HG03135 (cell line): ENCODE measurements at regions not wholly inside any gene's neighbourhood (a gene's known extent, or its start where the extent isn't known, plus 50 kb on each side); places are given as distances from the start of the nearest gene placed in this dataset.
"Not testable (repeated sequence)": the region's sequence is repeated elsewhere in the genome, so short reads cannot be mapped to it uniquely, and the experiment has no call there.

Experiments
- ATAC-seq: cut with Tn5 transposase; IDR thresholded peaks from one replicate; pipeline ENCODE4 v1.9.1; 2021; ENCODE audit warnings: mild to moderate bottlenecking, moderate library complexity; ENCODE audit not compliant: unreplicated experiment

GRCh38 chr16:85202051-85202601 lies 89.9 kb upstream of the CIBAR2 start:
- ATAC-seq: no peak

GRCh38 chr16:85202631-85203461 lies 90.6 kb upstream of the CIBAR2 start:
- no peak for ATAC-seq

- ATAC-seq: no peak
Observed at GRCh38 chr16:85203462-85203813, 91.2 kb upstream of the CIBAR2 start.

DNA sequence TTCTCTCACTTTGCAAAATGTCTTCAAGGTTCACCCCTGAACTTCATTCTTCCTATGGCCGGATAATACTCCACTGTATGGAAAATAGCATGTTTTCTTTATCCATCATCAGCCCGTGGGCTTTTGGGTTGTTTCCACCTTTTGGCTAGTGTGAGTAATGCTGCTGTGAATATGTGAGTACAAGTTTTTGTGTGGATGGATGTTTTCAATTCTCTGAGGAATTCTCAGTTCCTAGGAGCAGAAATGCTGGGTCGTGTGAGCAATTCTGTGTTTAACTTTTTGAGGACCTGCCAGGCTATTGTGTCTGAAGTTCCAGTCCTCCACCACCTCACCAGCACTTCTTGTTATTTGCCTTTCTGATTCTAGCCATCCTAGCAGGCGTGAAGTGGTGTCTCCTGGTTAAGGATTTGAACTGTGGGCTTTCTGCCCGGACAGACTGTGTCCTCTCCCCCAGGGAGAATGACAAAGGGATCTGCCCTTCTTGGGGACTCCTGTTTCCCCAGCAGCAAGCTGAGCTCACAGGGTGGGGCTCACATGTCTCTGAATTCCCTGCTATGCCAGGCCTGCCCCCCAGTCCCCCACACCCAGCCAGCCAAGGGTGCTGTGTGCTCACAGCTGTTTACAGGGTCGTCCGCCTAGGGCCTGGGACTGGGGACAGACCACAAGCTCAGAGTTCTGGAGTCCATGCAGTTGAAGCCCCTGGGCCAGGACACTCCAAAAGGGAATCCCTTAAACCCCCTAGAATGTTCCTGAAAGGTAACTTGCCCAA lies 92.2 kb upstream of the CIBAR2 start:
- ATAC-seq: no peak

DNA sequence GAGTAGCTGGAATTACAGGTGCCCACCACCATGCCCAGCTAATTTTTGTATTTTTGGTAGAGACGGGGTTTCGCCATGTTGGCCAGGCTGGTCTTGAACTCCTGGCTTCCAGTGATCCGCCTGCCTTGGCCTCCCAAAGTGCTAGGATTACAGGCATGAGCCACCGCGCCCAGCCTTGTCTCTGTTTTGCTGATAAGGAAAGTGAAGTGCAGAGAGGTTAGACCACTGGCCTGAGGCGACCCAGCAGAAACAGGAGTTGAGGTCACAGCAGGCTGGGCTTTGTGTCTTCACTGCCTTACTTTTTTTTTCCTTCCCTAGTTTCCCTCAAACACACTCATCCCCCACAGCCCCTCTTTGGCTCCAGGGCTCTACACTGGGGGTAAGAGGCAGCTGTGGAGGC lies 93.0 kb upstream of the CIBAR2 start:
- ATAC-seq: not testable (repeated sequence)

DNA sequence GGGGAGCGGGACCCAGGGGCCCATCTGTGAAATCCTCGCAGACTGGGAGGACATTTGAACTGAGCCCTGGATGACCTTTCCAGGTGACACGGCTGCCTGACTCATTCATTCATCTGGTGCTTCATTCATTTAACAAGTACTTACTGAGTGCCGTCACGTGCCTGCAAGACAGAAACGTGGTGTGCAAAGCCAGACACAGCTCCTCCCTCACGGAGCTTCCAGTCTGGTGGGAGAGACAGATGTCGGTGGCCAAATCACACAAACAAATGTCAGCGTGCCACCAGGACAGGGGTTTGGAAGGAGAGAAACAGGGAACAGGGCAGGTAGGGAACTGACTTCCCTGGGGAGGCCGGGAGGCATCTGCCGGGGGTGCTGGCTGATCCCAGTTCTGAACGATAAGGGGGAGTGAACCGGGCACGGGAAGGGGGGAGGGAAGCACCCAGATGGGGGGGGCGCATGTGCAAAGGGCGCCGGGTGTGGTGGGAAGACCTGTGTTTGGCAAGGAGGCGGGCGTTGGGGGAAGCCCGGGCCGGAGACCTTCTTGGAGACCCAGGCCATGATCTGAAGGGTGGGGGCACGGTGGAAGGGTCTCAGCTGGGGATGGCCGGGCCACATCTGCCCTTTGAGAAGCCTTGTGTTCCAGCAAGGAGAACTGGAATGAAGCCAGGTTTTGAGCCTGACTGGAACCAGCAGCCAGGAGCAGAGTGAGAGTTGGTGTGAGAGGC lies 93.6 kb upstream of the CIBAR2 start:
- no peak for ATAC-seq

DNA sequence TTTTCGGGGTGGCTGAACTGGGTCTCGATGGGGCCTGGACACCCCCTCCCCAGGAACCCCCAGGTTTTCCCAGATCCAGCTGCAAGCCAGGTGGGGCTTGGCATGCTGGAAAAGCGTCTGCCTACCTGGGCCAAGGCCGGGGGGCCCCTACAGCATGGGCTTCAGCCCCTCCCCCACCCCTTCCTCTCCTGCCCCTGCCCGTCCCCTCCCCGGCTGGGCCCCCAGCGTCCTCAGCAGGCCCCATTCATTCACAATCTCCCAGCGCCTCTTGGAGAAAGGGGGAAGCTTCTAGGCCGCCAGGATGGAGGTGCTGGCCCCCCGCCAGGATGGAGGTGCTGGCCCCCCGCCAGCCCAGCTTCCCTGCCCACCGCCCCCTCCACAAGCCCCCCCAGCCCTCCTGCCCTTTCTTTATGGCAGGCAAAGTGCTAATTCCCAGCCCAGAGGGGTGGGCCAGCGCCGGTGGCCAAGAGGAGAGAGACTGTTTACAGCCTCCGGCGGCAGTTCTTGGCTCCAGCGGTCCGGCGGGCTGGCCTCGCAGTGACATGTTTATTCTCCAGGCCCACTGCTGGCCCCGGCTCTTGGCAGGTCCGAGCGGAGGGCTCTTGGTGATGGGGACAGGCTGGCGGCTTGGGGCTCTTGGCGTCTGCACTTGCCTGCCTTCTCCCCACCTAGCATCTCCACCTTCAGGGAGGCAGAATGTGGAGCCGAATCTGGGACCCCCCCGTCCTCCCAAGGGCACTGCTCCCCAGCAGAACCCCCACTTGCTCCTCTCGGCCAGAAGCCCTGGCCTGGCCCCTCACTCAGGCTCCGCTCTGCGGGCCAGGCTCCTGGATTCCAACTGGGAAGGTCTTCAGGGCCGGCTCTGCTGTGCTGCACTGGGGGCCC lies 94.4 kb upstream of the CIBAR2 start:
- no peak for ATAC-seq

DNA sequence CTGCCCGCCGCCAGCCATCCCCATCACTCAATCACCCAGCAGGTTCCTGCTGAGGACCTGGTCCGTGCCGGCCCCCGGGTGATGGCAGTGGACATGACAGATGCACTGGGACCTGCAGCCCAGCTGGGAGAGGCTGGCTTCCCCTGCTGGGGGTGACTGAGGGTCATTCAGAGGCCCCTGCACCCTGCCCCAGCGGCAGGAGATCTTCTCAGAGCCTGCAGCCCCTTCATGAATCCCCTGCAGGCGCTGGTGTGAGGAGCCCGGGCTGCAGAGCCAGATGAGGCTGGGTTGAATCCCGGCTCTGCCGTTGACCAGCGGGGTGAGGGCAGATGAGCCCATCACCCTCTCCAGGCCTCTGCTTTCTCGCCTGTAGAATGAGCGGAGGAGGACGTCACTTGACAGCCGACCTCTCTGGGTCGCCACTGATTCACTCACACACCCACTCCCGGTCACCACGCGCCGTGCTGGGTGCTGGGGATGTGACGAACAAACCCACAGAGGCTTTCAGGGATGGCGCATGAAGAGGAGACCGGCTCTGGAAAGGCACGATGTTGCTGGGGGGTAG lies 95.2 kb upstream of the CIBAR2 start:
- no peak for ATAC-seq

GRCh38 chr16:85208181-85208580 lies 95.9 kb upstream of the CIBAR2 start:
- ATAC-seq: no peak

GRCh38 chr16:85208643-85209520 lies 96.6 kb upstream of the CIBAR2 start:
- no peak for ATAC-seq

- ATAC-seq: no peak
Observed at GRCh38 chr16:85209526-85210121, 97.4 kb upstream of the CIBAR2 start.

GRCh38 chr16:85210423-85211169 lies 98.3 kb upstream of the CIBAR2 start:
- no peak for ATAC-seq

DNA sequence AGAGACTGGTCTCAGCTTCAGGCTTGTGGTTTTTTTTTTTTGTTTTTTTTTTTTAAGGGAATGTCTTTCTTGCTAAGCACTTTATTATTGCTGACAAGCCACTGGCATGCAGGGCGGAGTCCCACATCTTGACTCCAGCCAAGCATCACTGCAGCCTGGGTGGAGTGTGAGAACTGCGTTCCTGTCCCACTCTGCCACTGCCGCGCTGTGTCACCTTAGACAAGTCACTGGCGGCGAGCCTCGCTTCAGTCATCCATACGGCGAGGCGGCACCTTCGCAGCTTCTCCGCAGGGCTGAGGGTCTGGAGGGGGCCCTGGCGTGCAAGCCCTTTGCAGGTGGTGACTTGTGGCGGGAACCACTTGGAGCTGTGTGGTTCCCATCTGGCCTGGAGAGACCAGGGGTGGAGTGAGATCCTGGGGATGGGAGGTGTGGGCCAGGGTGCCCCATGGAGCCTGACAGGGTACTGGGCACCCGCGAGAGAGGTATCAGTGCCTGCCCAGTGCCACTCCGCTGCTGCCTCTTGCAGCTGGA lies 99.1 kb upstream of the CIBAR2 start:
- no peak for ATAC-seq

DNA sequence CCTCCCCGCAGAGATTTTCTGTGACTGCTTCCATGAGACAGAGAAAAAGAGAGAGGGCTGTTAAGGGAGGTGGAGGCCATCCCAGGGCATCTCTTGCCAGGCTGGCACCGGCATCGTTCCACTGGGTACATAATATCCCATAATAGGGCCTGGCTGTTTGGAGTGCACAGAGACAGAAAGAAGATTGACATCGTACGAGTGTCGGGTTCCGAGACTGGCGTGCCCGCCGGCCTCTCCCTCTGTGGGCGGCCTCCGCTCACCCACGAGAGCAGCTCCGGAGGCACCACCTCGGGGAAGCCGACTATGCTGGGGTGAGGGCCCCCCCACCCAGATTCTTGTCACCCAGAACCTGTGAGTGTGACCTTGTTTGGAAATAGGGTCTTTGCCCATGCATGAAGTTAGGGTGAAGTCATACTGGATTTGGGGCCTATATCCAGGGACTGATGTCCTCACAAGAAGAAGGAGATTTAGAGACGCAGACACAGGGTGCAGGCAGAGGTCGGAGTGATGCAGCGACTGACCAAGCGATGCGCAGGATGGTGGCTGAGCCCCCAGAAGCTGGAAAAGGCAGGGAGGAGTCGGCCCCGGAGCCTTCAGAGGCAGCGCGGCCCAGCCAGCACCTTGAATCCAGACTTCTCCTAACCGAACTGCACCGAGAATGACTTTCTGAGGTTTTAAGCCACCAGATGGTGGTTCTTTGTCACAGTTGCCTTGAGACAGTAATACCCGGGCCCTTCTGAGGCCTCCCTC lies 101.8 kb upstream of the CIBAR2 start:
- ATAC-seq: no peak

DNA sequence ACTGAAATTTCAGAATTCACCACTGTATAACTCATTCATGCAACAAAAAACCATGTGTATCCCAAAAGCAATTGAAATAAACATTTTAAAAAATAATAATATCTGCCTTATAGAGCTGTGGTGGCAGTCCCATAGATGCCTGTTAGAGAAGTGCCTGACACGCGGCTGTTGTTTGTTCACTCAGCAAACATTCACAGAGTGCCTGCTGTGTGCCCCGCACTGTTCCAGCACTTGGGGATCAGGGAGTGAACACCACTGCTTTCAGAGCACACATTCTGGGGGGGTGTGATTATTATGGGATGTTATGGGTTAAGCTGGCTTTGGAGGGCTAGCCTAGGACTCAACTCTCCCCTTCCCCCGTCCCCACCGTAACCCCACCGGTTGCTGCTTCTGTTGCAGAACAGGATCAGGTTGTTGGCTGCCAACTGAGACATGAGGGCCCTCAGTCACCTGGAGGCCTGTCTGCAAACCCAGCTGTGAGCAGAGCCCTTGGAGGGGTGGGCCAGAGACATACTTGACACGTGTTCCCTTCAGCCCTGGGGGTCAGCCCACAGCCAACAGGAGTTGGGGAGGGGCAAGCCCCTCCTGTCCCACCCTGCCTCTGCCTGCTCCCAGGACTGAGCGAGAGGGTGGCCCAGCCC lies 103.3 kb upstream of the CIBAR2 start:
- ATAC-seq: no peak

DNA sequence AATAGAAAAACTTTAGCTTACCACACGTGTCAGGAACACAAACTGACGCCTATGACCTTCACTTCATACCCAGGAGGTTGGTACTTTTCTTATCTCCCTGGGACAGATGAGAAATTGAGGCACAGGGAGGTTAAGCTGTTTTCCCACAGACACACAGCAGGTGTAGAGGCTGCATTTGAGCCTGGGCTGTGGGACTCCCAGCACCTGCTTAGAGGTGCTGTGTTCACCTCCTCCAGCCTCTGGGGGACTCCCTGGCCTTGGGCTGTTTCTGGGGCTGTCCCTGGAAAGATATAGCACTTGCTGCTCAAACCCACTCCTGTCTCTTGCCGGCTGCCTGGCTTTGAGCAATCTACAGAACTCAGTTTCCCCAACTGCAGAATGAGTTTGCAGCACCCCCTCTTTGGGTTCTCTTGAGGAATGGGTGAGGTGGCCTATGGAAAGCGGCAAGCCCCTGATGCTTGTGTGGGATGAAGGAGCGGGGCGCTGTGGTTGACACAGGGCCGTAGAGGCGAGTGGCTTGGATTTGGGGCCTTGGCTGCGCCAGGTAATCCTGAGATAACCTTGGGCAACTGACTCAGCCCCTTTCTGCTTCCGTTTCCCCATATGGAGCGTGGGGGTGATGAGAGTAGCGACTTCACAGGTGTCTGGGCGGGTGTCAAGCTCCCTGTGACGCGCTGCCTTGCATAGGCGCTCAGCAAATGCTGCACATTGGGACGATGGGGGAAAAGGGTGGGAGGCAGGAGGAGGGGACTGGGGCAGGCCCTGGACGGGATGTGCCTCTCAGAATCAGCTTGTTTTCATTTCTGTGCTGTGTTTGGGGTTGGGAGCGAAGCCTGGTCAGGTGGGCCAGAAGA lies 104.5 kb upstream of the CIBAR2 start:
- ATAC-seq: no peak
